A673 (cell line): ENCODE measurements at regions not wholly inside any gene's neighbourhood (a gene's known extent, or its start where the extent isn't known, plus 50 kb on each side); places are given as distances from the start of the nearest gene placed in this dataset.

Source experiments
- EZH2 ChIP-seq: fragments of 200-600 bp; sonication (generic); IDR thresholded peaks from 2 replicates; pipeline ENCODE4 v1.6.1; 2017; ENCODE audit warnings: borderline replicate concordance, low read depth, mild to moderate bottlenecking, mixed read lengths, antibody characterized with exemption, low read length; ENCODE audit not compliant: poor library complexity, severe bottlenecking
- TF ChIP-seq, protein P1 (sequence below): fragments of 300-800, 200-600 bp; sonication (generic); conservative IDR thresholded peaks from 2 replicates; pipeline ENCODE4 v1.5.1; 2017; ENCODE audit warnings: low read depth, mild to moderate bottlenecking, antibody characterized with exemption, low read length, moderate library complexity, mixed read lengths

DNA sequence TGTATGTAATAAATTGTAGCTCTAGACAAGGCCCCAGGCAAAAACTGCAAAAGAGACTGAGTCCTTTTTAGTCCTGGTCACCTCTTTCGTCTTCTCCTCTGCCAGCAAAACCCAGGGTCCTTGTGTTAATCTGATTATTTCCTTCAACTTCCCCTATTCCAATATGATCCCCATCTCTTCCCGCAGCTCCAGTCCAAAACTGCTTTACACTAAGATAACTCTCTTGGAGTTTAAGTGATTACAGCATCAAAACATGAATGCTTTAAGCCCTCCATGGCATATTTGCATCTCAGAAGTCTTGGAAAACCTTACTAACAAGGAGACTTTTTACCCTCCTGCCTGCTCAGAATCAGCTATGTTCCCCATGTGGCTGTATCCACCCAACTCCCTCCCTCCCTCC is 59.3 kb downstream of the MAGEA1 start:
- no peak for TF ChIP-seq EZH2
- TF ChIP-seq, protein P1, sequence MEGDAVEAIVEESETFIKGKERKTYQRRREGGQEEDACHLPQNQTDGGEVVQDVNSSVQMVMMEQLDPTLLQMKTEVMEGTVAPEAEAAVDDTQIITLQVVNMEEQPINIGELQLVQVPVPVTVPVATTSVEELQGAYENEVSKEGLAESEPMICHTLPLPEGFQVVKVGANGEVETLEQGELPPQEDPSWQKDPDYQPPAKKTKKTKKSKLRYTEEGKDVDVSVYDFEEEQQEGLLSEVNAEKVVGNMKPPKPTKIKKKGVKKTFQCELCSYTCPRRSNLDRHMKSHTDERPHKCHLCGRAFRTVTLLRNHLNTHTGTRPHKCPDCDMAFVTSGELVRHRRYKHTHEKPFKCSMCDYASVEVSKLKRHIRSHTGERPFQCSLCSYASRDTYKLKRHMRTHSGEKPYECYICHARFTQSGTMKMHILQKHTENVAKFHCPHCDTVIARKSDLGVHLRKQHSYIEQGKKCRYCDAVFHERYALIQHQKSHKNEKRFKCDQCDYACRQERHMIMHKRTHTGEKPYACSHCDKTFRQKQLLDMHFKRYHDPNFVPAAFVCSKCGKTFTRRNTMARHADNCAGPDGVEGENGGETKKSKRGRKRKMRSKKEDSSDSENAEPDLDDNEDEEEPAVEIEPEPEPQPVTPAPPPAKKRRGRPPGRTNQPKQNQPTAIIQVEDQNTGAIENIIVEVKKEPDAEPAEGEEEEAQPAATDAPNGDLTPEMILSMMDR, result no peak
